ENCODE measurements at regions not wholly inside any gene's neighbourhood (a gene's known extent, or its start where the extent isn't known, plus 50 kb on each side); places are given as distances from the start of the nearest gene placed in this dataset.
"Not testable (repeated sequence)": the region's sequence is repeated elsewhere in the genome, so short reads cannot be mapped to it uniquely, and the experiment has no call there.

GRCh38 chr7:68862736-68863135, 735.5 kb upstream of the AUTS2 start:
- DNase-seq (ENCODE audit: extremely low spot score): no peak
- TF ChIP-seq CTCF (IDR thresholded peaks at IDR 0.05; ENCODE audit: control extremely low read depth, extremely low read depth, low read depth, missing control alignments): no peak
- POLR2A ChIA-PET: no interaction called here
- CTCF ChIA-PET: no interaction called here

- DNase-seq (ENCODE audit: extremely low spot score): no peak
- CTCF ChIA-PET: interaction anchor here (2.4 kb wide), 1 partner anchor 11 kb away, joined by 7 read pairs; no protein-coding TSS in a partner anchor
These were observed 732.7 kb upstream of the AUTS2 start for GRCh38 chr7:68865351-68866199.

GRCh38 chr7:68866200-68866570, 732.1 kb upstream of the AUTS2 start:
- no peak for DNase-seq (ENCODE audit: extremely low spot score)
- CTCF ChIA-PET: interaction anchor here (2.4 kb wide), 1 partner anchor 11 kb away, joined by 7 read pairs; no protein-coding TSS in a partner anchor
- POLR2A ChIA-PET: no interaction called here
- no peak for TF ChIP-seq CTCF (IDR thresholded peaks at IDR 0.05; ENCODE audit: control extremely low read depth, extremely low read depth, low read depth, missing control alignments)

More at GRCh38 chr7:68865351-68866199, 732.7 kb upstream of the AUTS2 start:
- POLR2A ChIA-PET: no interaction called here
- TF ChIP-seq CTCF (IDR thresholded peaks at IDR 0.05; ENCODE audit: control extremely low read depth, extremely low read depth, low read depth, missing control alignments): no peak

GRCh38 chr7:68866721-68867120, 731.6 kb upstream of the AUTS2 start:
- CTCF ChIA-PET: interaction anchor here (2.4 kb wide), 1 partner anchor 12 kb away, joined by 7 read pairs; no protein-coding TSS in a partner anchor
- DNase-seq (ENCODE audit: extremely low spot score); POLR2A ChIA-PET: not testable (repeated sequence)

- TF ChIP-seq CTCF (IDR thresholded peaks at IDR 0.05; ENCODE audit: control extremely low read depth, extremely low read depth, low read depth, missing control alignments): no peak
- DNase-seq (ENCODE audit: extremely low spot score): no peak
- CTCF ChIA-PET: interaction anchor here (1.0 kb wide), 1 partner anchor 19 kb away, joined by 3 read pairs; no protein-coding TSS in a partner anchor
- POLR2A ChIA-PET: no interaction called here
These were observed 729.3 kb upstream of the AUTS2 start for GRCh38 chr7:68868978-68869377.

GRCh38 chr7:68873616-68874015, 724.7 kb upstream of the AUTS2 start:
- no peak for TF ChIP-seq CTCF (IDR thresholded peaks at IDR 0.05; ENCODE audit: control extremely low read depth, extremely low read depth, low read depth, missing control alignments)
- CTCF ChIA-PET: interaction anchor here (1.1 kb wide), 1 partner anchor 19 kb away, joined by 3 read pairs; no protein-coding TSS in a partner anchor
- DNase-seq (ENCODE audit: extremely low spot score): no peak
- POLR2A ChIA-PET: no interaction called here

- no peak for DNase-seq (ENCODE audit: extremely low spot score)
- TF ChIP-seq CTCF (IDR thresholded peaks at IDR 0.05; ENCODE audit: control extremely low read depth, extremely low read depth, low read depth, missing control alignments): no peak
- POLR2A ChIA-PET: no interaction called here
- CTCF ChIA-PET: no interaction called here
These were observed 722.4 kb upstream of the AUTS2 start for GRCh38 chr7:68875857-68876256.

GRCh38 chr7:68887116-68887515, 711.2 kb upstream of the AUTS2 start:
- CTCF ChIA-PET: interaction anchor here (1.4 kb wide), 1 partner anchor 18 kb away, joined by 3 read pairs; no protein-coding TSS in a partner anchor
- DNase-seq (ENCODE audit: extremely low spot score); POLR2A ChIA-PET: not testable (repeated sequence)
